LNCaP clone FGC (cell line): ENCODE measurements at regions not wholly inside any gene's neighbourhood (a gene's known extent, or its start where the extent isn't known, plus 50 kb on each side); places are given as distances from the start of the nearest gene placed in this dataset.

Experiments
- DNase-seq: peaks from one replicate; pipeline ENCODE4 v3.0.0-alpha.2; 2011; ENCODE audit warnings: low read depth
- H3K4me3 ChIP-seq: 2 replicates; pipeline ENCODE4 v1.5.1; 2011; ENCODE audit warnings: mild to moderate bottlenecking, low read depth, low read length, control low read depth
- TF ChIP-seq, protein P1 (sequence below): IDR thresholded peaks from 2 replicates; pipeline ENCODE4 v1.5.1; 2012; ENCODE audit warnings: mild to moderate bottlenecking; ENCODE audit not compliant: control insufficient read depth, insufficient read depth; ENCODE audit errors: extremely low read depth

DNA sequence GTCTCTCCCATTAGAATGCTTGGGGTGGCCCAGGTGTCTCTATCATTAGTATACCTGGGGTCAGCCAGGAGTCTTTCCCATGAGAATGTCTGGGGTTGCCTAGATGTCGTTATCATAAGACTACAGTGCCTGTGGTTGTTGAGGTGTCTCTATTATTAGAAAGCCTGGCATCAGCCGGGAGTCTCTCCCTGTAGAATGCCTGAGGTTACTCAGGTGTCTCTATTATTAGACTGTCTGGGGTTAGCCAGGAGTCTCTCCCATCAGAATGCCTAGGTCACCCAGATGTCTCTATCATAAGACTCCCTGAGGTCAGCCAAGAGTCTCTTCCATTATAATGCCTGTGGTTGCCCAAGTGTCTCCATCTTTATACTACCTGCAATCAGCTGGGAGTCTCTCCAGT is 1541.1 kb downstream of the UQCRFS1 start:
- TF ChIP-seq, protein P1, sequence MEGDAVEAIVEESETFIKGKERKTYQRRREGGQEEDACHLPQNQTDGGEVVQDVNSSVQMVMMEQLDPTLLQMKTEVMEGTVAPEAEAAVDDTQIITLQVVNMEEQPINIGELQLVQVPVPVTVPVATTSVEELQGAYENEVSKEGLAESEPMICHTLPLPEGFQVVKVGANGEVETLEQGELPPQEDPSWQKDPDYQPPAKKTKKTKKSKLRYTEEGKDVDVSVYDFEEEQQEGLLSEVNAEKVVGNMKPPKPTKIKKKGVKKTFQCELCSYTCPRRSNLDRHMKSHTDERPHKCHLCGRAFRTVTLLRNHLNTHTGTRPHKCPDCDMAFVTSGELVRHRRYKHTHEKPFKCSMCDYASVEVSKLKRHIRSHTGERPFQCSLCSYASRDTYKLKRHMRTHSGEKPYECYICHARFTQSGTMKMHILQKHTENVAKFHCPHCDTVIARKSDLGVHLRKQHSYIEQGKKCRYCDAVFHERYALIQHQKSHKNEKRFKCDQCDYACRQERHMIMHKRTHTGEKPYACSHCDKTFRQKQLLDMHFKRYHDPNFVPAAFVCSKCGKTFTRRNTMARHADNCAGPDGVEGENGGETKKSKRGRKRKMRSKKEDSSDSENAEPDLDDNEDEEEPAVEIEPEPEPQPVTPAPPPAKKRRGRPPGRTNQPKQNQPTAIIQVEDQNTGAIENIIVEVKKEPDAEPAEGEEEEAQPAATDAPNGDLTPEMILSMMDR: no peak
- DNase-seq: no peak
- H3K4me3 ChIP-seq: no peak overlapping the region

DNA sequence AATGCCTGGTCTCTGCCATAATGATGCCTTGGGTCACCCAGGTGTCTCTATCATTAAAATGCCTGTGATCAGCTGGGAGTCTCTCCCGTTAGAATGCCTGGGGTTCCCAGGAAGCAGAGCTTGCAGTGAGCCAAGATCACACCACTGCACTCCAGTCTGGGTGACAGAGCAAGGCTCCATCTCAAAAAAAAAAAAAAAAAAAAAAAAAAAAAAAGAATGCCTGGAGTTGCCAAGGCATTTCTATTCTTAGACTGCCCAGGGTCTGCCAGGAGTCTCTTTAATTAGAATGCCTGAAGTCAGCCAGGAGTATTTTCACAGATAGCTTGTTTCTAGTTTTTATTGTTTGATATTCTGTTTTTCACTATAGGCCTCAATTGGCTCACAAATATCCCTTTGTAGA is 1552.5 kb downstream of the UQCRFS1 start:
- no peak overlapping the region for H3K4me3 ChIP-seq
- no peak for DNase-seq
- TF ChIP-seq, protein P1: no peak

DNA sequence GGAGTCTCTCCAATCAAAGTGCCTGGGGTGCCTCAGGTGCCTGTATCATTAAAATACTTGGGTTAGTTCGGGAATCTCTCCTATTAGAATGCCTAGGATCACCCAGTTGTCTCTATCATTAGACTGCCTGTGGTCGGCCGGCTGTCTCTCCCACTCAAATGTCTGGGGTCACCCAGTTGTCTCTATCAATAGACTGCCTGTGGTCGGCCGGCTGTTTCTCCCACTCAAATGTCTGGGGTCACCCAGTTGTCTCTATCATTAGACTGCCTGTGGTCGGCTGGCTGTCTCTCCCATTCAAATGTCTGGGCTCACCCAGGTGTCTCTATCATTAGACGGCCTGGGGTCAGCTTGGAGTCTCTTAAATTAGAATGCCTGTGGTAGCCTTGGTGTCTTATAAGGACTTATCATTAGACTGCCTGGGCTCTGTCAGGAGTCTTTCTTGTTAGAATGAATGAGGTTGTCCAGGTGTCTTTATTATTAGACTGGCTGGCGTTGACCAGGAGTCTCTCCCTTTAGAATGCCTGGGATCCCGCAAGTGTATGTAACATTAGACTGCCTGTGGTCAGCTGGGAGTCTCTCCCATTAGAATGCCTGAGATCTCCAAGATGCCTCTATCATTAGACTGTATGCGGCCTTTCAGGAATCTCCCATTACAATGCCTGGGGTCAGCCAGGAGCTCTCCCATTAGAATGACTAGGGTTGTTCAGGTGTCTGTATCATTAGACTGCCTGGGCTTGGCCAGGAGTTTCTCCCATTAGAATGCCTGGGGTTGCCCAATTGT is 1555.5 kb downstream of the UQCRFS1 start:
- no peak overlapping the region for H3K4me3 ChIP-seq
- TF ChIP-seq, protein P1: no peak
- DNase-seq: no peak

DNA sequence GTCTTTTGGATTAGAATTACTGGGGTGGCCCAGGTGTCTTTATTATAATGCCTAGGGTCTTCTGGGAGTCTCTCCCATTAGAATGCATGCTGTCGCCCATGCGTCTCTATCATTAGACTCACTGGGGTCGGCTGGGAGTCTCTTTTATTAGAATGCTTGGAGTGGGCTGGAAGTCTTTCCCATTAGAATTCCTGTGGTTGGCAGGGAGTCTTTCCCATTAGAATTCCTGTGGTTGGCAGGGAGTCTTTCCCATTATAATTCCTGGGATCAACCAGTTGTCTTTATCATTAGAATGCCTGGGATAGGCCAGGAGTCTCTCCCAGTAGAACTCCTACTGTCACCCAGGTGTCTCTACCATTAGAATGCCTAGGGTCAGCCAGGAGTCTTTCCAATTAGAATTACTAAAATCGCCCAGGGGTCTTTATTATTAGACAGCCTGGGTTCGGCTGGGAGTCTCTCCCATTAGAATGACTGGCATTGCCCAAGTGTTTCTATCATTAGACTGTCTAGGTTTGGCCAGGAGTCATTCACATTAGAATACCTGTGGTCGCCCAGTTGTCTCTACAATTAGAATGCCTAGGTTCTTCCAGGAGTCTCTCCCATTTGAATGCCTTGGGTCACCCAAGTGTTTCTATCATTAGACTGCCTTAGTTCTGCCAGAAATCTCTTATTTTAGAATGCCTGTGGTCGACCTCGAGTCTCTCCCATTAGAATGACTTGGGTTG is 1558.5 kb downstream of the UQCRFS1 start:
- no peak for DNase-seq
- H3K4me3 ChIP-seq: no peak overlapping the region
- TF ChIP-seq, protein P1: no peak

DNA sequence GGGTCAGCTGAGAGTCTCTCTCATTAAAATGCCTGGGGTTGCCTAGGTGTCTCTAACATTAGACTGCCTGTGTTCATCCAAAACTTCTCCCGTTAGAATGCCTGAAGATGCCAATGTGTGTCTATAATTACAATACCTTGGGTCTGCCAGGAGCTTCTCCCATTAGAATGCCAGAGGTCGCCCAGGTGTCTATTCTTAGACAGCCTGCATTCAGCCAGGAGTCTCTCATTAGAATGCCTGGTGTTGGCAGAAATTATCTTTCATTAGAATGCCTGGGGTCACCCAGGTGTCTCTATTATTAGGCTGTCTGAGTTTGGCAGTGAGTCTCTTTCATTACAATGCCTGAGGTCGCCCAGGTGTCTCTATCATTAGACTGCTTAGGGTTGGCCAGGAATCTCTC is 1560.2 kb downstream of the UQCRFS1 start:
- DNase-seq: no peak
- TF ChIP-seq, protein P1: no peak
- no peak overlapping the region for H3K4me3 ChIP-seq

DNA sequence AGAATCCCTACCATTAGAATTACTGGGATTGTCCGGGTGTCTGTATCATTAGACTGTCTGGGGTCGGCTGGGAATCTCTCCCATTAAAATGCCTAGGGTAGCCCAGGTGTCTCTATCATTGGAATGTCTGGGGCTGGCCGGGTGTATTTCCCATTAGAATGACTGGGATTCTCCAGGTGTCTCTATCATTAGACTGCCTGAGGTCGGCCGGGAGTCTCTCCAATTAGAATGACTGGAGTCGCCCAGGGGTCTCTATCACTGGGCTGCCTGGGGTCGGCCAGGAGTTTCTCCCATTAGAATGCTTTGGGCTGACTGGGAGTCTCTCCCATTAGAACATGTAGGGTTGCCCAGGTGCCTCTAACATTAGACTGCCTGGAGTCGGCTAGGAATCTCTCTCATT is 1560.7 kb downstream of the UQCRFS1 start:
- no peak for DNase-seq
- TF ChIP-seq, protein P1: no peak
- no peak overlapping the region for H3K4me3 ChIP-seq
